NB4 (cell line): ENCODE measurements at regions not wholly inside any gene's neighbourhood (a gene's known extent, or its start where the extent isn't known, plus 50 kb on each side); places are given as distances from the start of the nearest gene placed in this dataset.

Experiments used
- DNase-seq: peaks from one replicate; pipeline ENCODE4 v3.0.0; 2010; ENCODE audit warnings: low read depth
- H3K4me3 ChIP-seq: one replicate; pipeline ENCODE4 v1.5.1; 2011; ENCODE audit warnings: mild to moderate bottlenecking, low read depth, low read length, moderate library complexity
- CTCF ChIP-seq: IDR thresholded peaks from one replicate; pipeline ENCODE4 v1.5.1; 2012; ENCODE audit warnings: low read depth, low read length
- MYC ChIP-seq: IDR thresholded peaks from 2 replicates; pipeline ENCODE4 v1.6.1; 2011; ENCODE audit warnings: low read depth, low read length
- POLR2A ChIP-seq: IDR thresholded peaks from 2 replicates; pipeline ENCODE4 v1.6.1; 2011; ENCODE audit warnings: mild to moderate bottlenecking; ENCODE audit not compliant: insufficient read length; ENCODE audit errors: extremely low read depth
- TF ChIP-seq, protein P1 (sequence below): IDR thresholded peaks from 2 replicates; pipeline ENCODE4 v1.6.1; 2011; ENCODE audit warnings: low read depth, low read length

DNA sequence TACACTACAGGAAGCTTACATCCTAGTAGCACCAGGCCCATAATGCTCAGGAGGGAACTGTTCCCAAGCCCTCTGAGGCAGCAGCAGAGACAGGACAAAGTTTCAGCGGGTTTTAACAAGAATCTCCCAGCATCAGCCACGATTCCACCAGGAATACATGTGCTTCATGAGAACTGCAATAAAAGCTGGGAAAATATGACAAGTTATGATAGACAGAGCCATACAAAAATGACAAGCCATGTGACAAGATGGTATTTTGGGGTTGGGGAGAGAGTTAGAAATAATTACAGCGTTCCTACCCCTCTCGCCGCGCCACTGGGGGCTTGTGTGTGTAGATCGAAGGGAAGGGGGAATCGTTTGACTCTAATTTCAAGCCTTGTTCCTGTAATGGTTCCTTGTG lies 112.7 kb upstream of the CTBP2 start:
- DNase-seq = no peak
- H3K4me3 ChIP-seq = no peak overlapping the region
- TF ChIP-seq POLR2A = no peak
- TF ChIP-seq, protein P1, sequence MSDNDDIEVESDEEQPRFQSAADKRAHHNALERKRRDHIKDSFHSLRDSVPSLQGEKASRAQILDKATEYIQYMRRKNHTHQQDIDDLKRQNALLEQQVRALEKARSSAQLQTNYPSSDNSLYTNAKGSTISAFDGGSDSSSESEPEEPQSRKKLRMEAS = no peak
- TF ChIP-seq CTCF = no peak
- no peak for TF ChIP-seq MYC

DNA sequence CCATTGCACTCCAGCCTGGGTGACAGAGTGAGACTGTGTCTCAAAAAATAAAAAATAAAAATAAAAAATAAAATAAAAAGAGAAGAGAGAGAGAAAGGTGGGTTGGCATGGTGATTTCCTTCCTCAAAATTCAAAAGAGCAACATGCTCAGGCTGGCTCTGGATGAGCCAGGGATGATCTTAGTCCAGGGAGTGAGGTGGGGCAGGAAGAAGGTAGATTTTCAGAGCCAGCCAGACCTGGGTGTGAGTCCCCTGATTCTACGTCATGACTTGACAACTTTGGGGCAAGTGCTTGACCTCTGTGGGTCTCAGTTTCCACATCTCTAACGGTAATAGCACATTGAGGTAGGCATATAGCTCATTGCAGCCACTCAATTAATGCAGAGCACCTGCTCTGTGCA lies 109.4 kb upstream of the CTBP2 start:
- no peak overlapping the region for H3K4me3 ChIP-seq
- no peak for DNase-seq
- TF ChIP-seq MYC = no peak
- TF ChIP-seq, protein P1 = no peak
- no peak for TF ChIP-seq CTCF
- no peak for TF ChIP-seq POLR2A

DNA sequence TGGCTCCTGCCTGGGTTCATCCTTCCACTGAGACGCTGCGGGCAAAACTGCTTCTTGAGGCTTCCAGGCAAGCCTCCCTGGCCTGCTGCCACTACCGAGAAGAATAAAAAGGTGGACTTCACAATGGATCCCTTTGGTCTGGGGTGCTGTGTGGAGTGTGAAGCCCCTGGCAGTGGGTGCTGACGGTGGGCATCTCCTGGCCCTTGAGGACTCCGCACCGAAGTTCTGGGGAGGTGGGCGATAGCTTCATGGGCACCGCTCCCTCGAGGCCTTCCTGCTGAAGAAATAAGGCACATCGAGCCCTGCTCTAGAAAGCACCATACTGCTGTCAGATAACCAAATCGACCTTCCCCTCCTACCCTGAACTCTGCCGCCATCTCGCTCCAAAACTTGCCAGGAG lies 106.6 kb upstream of the CTBP2 start:
- no peak for DNase-seq
- TF ChIP-seq CTCF (no peak), POLR2A (no peak), MYC (no peak)
- TF ChIP-seq, protein P1 = no peak

DNA sequence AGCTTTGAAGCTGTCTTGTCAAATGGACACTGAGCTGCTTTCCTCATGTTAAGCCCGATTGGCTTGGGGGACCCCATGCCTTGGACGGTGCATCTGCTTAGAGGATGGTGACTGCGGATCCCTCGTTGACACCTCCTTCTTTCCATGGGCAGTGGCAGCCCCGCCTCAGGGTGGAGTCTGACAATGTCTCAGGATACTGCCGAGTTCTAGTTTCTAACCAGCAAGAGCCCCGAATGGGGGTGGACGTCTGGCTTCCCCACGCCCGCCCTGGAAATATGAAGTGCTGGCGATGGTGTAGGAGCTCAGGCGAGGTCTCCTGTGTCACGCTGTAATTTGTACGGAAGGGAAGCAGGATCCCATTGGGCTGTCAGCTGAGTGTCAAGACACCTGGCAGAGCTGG lies 106.2 kb upstream of the CTBP2 start:
- no peak for TF ChIP-seq POLR2A
- TF ChIP-seq CTCF = no peak
- TF ChIP-seq, protein P1 = no peak
- TF ChIP-seq MYC = no peak
- no peak overlapping the region for H3K4me3 ChIP-seq
- no peak for DNase-seq

More for the DNA sequence above, 106.6 kb upstream of the CTBP2 start:
- no peak overlapping the region for H3K4me3 ChIP-seq

DNA sequence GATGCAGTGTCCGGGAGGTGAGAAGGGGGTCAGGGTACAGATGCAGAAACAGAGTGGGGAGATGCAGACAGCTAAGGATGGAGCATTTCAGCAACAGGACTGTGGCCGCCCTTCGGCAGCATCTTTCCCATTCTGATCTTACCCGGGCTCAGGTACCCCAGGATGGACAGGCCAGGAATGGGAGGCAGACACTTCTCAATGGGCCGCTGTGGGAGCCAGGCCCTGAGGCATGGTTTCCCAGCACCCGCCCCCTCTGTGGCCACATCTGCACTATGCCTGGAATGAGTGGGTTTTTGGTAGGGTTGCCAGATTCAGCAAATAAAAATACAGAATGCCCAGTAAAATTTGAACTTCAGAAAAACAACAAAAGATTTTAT lies 105.2 kb upstream of the CTBP2 start:
- TF ChIP-seq MYC (no peak), POLR2A (no peak), CTCF (no peak)
- TF ChIP-seq, protein P1 = no peak
- H3K4me3 ChIP-seq = no peak overlapping the region
- no peak for DNase-seq
